ENCODE measurements at regions not wholly inside any gene's neighbourhood (a gene's known extent, or its start where the extent isn't known, plus 50 kb on each side); places are given as distances from the start of the nearest gene placed in this dataset.

DNA sequence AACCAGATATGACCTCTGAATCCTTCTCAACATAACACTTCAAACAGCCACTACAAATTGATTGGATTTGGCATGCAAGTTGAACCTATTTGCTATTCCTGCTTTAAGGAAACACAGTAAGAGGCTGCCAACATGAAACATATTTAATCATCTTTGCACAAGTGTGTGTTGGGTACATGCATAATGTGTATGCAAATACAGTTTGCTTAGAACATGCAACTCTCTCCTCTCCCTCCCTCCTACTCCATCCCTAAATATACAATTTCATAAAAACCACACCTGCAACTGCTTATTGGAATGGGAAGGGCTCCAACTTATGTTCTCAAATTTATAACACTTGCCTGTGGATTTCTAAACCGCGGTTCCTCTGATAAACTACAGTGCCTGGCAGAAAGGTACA lies 71.5 kb downstream of the CD83 start:
- TF ChIP-seq, protein P1, sequence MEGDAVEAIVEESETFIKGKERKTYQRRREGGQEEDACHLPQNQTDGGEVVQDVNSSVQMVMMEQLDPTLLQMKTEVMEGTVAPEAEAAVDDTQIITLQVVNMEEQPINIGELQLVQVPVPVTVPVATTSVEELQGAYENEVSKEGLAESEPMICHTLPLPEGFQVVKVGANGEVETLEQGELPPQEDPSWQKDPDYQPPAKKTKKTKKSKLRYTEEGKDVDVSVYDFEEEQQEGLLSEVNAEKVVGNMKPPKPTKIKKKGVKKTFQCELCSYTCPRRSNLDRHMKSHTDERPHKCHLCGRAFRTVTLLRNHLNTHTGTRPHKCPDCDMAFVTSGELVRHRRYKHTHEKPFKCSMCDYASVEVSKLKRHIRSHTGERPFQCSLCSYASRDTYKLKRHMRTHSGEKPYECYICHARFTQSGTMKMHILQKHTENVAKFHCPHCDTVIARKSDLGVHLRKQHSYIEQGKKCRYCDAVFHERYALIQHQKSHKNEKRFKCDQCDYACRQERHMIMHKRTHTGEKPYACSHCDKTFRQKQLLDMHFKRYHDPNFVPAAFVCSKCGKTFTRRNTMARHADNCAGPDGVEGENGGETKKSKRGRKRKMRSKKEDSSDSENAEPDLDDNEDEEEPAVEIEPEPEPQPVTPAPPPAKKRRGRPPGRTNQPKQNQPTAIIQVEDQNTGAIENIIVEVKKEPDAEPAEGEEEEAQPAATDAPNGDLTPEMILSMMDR (IDR thresholded peaks at IDR 0.05) = no peak
- TF ChIP-seq POLR2A (IDR thresholded peaks at IDR 0.05) = no peak

Data from body of pancreas (tissue), 4 donors.